ENCODE measurements at regions not wholly inside any gene's neighbourhood (a gene's known extent, or its start where the extent isn't known, plus 50 kb on each side); places are given as distances from the start of the nearest gene placed in this dataset.

DNA sequence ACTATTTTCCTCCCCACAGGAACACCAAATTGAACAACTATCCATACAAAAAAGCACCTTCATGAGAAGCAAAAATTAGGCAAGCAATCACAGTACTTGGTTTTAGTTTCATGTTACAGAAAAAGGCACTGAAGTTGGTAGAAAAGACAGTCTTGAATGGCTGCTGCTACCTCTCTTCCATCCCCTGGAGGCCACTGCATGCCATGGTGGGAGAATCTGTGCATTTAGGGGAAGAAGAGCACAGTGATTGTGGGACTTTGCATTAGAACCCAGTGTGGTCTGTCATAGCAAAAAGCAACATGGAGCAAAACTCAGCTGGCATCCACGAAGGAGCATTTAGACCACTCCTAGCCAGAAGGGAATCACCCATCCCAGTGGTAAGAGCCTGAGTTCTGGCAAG lies 941.9 kb downstream of the PCDH18 start:
- no peaks in the 10 kb centered on the region for H3K36me3 ChIP-seq
- H3K9me3 ChIP-seq = no peaks in the 10 kb centered on the region

GRCh38 chr4:136583567-136583966 lies 948.7 kb downstream of the PCDH18 start:
- DNase-seq = no peak
- ATAC-seq = no peak
- TF ChIP-seq, protein P1, sequence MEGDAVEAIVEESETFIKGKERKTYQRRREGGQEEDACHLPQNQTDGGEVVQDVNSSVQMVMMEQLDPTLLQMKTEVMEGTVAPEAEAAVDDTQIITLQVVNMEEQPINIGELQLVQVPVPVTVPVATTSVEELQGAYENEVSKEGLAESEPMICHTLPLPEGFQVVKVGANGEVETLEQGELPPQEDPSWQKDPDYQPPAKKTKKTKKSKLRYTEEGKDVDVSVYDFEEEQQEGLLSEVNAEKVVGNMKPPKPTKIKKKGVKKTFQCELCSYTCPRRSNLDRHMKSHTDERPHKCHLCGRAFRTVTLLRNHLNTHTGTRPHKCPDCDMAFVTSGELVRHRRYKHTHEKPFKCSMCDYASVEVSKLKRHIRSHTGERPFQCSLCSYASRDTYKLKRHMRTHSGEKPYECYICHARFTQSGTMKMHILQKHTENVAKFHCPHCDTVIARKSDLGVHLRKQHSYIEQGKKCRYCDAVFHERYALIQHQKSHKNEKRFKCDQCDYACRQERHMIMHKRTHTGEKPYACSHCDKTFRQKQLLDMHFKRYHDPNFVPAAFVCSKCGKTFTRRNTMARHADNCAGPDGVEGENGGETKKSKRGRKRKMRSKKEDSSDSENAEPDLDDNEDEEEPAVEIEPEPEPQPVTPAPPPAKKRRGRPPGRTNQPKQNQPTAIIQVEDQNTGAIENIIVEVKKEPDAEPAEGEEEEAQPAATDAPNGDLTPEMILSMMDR (IDR thresholded peaks at IDR 0.05) = no peak
- Histone ChIP-seq H3K9me3 (no peaks in the 10 kb centered on the region), H3K27me3 (ENCODE audit: low read depth) (no peaks in the 10 kb centered on the region), H3K36me3 (no peaks in the 10 kb centered on the region), H3K27ac (no peak overlapping the region), H3K4me3 (no peak overlapping the region), H3K4me1 (no peaks in the 10 kb centered on the region)
- intact Hi-C loops (cut with DNase I) = no loop called here

More for the DNA sequence above, 941.9 kb downstream of the PCDH18 start:
- Histone ChIP-seq H3K27ac (no peak overlapping the region), H3K4me3 (no peak overlapping the region), H3K27me3 (ENCODE audit: low read depth) (no peaks in the 10 kb centered on the region), H3K4me1 (no peaks in the 10 kb centered on the region)
- TF ChIP-seq, protein P1 (IDR thresholded peaks at IDR 0.05) = no peak
- intact Hi-C loops (cut with DNase I) = no loop called here
- no peak for DNase-seq
- no peak for ATAC-seq

DNA sequence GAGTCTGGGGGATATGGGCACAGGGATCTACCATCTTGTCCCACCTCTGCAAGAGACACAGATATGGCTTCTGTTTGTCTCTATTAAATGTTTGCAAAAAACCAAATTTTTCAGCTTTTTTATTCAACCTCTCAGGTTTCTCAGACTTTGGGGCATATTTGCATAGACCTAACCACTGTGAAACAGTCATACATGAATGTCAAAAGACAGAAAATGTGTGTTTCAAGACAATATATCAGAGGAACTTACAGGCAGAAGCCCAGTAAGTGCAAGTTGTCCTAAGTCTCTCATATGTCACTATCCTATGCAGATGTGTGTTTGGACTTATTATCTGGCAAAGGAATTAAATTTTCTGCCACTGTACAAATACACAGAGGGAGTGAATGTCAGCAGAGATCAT lies 951.2 kb downstream of the PCDH18 start:
- Histone ChIP-seq H3K4me1 (no peaks in the 10 kb centered on the region), H3K27me3 (ENCODE audit: low read depth) (no peaks in the 10 kb centered on the region), H3K4me3 (no peak overlapping the region), H3K9me3 (no peaks in the 10 kb centered on the region), H3K27ac (no peak overlapping the region), H3K36me3 (no peaks in the 10 kb centered on the region)
- DNase-seq = no peak
- ATAC-seq = no peak
- intact Hi-C loops (cut with DNase I) = no loop called here
- TF ChIP-seq, protein P1 (IDR thresholded peaks at IDR 0.05) = no peak

DNA sequence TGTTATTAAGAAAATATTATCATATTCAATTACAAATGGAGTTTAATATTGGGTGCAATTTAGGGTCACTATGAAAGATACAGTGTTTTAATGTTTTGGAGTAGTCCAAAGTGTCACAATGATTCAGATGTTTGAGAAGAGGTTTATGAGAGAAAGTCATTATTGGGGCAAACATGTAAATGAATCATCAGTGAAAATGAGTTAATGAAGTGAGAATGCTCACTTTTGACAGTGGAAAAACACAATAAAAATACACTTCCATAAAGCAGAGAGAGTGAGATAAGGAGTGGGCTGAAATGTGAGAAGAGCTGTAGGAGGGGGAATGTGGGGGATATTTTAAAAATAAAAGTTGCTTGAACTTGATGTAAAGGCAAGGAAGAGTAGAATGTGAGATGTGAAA lies 957.1 kb downstream of the PCDH18 start:
- no peaks in the 10 kb centered on the region for H3K9me3 ChIP-seq
- no peak overlapping the region for H3K27ac ChIP-seq
- no peaks in the 10 kb centered on the region for H3K36me3 ChIP-seq
- ATAC-seq = no peak
- TF ChIP-seq, protein P1 (IDR thresholded peaks at IDR 0.05) = no peak
- no peaks in the 10 kb centered on the region for H3K4me1 ChIP-seq
- H3K27me3 ChIP-seq (ENCODE audit: low read depth) = no peaks in the 10 kb centered on the region
- no peak for DNase-seq
- intact Hi-C loops (cut with DNase I) = no loop called here
- no peak overlapping the region for H3K4me3 ChIP-seq

GRCh38 chr4:136573460-136573859 lies 958.8 kb downstream of the PCDH18 start:
- no peaks in the 10 kb centered on the region for H3K4me1 ChIP-seq
- no peak overlapping the region for H3K4me3 ChIP-seq
- H3K27ac ChIP-seq = no peak overlapping the region
- no peak for ATAC-seq
- TF ChIP-seq, protein P1 (IDR thresholded peaks at IDR 0.05) = no peak
- DNase-seq = no peak
- intact Hi-C loops (cut with DNase I) = no loop called here
- no peaks in the 10 kb centered on the region for H3K36me3 ChIP-seq
- H3K27me3 ChIP-seq (ENCODE audit: low read depth) = no peaks in the 10 kb centered on the region
- no peaks in the 10 kb centered on the region for H3K9me3 ChIP-seq

- H3K4me3 ChIP-seq = no peak overlapping the region
- ATAC-seq = no peak
- no peak overlapping the region for H3K27ac ChIP-seq
- no peaks in the 10 kb centered on the region for H3K27me3 ChIP-seq (ENCODE audit: low read depth)
- no peaks in the 10 kb centered on the region for H3K36me3 ChIP-seq
- TF ChIP-seq, protein P1 (IDR thresholded peaks at IDR 0.05) = no peak
- intact Hi-C loops (cut with DNase I) = no loop called here
- H3K9me3 ChIP-seq = no peaks in the 10 kb centered on the region
- no peak for DNase-seq
- no peaks in the 10 kb centered on the region for H3K4me1 ChIP-seq
Measured at GRCh38 chr4:136571315-136571714, 961.0 kb downstream of the PCDH18 start.

All from lower lobe of right lung (tissue), 2 donors.